ENCODE measurements at regions not wholly inside any gene's neighbourhood (a gene's known extent, or its start where the extent isn't known, plus 50 kb on each side); places are given as distances from the start of the nearest gene placed in this dataset.

DNA sequence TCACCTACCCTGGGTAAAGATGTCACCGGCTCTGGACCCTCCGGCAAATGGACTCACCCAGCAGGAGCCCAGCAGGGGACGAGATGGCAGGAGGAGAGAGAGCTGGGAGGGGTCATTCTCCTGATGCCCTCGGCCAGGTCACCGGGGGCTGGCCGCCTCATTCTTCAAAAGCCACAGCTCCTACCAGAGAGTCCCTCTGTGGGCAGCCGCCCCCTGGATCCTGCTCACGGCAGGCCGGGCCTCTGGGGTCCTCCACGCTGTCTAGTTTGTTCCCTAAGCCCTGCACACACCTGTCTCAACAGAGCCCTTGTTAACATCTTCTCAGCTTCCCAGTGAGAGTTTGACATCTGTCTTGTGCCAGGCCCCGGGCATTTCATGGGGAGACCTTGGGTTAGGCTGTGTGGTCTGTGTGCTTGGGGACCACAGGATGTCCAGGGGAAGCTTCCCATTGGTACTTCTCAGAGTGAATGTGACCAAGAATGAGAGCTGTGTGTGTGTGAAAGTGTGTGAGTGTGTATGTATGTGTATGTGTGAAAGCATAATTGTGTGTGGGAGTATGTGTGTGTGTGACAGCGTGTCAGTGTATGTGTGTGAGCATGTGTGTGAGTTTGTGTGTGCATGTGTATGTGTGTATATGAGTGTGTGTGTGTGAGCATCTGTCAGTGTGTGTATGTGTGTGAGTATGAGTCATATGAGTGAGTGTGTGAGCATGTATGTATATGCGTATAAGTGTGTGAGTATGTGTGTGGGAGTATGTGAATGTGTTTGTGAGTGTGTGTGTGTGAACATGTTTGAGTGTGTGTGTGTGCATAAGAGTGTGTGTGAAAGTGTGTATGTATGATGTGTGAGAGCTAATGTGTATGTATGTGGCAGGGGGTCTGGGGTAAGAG, 65.5 kb upstream of the BCO1 start:
- TF ChIP-seq CTCF (conservative IDR thresholded peaks at IDR 0.05): no peak
- TF ChIP-seq EZH2 (IDR thresholded peaks at IDR 0.05; ENCODE audit: low read depth): no peak

Data from PC-9 (cell line).